ENCODE measurements at regions not wholly inside any gene's neighbourhood (a gene's known extent, or its start where the extent isn't known, plus 50 kb on each side); places are given as distances from the start of the nearest gene placed in this dataset.

DNA sequence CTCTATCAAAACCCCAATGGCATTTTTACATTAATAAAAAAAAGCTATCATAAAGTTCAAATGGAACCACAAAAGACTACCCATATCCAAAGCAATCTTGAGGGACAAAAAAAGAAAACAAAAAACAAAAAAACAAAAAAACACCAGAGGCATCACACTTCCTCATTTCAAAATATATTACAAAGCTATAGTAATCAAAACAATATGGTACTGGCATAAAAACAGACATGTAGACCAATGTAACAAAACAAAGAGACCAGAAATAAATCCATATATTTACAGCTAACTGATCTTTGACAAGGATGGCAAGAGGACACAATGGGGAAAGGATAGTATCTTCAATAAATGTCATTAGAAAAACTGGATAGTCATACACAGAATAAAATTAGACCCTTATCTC is 245.1 kb upstream of the MSX2 start:
- TF ChIP-seq RAD21 (IDR thresholded peaks at IDR 0.05 in 1 of 2, conservative IDR thresholded peaks at IDR 0.05 in 1 of 2; ENCODE audit: low read depth in 2 of 2, low read length in 2 of 2) (no peak), TAF1 (IDR thresholded peaks at IDR 0.05; ENCODE audit: low read depth, low read length) (no peak)
- TF ChIP-seq, protein P1, sequence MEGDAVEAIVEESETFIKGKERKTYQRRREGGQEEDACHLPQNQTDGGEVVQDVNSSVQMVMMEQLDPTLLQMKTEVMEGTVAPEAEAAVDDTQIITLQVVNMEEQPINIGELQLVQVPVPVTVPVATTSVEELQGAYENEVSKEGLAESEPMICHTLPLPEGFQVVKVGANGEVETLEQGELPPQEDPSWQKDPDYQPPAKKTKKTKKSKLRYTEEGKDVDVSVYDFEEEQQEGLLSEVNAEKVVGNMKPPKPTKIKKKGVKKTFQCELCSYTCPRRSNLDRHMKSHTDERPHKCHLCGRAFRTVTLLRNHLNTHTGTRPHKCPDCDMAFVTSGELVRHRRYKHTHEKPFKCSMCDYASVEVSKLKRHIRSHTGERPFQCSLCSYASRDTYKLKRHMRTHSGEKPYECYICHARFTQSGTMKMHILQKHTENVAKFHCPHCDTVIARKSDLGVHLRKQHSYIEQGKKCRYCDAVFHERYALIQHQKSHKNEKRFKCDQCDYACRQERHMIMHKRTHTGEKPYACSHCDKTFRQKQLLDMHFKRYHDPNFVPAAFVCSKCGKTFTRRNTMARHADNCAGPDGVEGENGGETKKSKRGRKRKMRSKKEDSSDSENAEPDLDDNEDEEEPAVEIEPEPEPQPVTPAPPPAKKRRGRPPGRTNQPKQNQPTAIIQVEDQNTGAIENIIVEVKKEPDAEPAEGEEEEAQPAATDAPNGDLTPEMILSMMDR (IDR thresholded peaks at IDR 0.05; ENCODE audit: control extremely low read depth in 1 of 3, insufficient read depth in 1 of 3, low read depth in 1 of 3, low read length in 3 of 3) = no peak
